ENCODE measurements at regions not wholly inside any gene's neighbourhood (a gene's known extent, or its start where the extent isn't known, plus 50 kb on each side); places are given as distances from the start of the nearest gene placed in this dataset.

DNA sequence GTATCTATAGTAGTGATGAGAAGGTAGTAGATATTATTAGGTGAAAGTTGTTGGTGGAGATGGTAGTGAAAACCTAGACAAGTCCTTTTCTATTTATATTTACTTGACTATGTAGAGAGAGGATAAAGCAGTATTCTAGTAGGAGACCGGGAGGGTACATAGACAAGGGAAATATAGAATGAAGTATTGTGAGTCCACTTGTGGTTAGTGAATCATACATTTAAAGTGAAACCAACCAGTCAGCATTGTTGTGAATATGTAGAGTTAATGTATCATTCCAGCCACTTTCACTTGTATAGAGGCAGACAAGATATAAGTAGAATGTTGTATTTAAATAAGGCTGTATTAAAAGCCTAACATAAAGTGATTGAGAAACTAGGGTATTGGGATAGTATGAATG is 1711.3 kb upstream of the ACO1 start:
- DNase-seq (ENCODE audit: low read depth in 2 of 3, low spot score in 1 of 3): no peak

DNA sequence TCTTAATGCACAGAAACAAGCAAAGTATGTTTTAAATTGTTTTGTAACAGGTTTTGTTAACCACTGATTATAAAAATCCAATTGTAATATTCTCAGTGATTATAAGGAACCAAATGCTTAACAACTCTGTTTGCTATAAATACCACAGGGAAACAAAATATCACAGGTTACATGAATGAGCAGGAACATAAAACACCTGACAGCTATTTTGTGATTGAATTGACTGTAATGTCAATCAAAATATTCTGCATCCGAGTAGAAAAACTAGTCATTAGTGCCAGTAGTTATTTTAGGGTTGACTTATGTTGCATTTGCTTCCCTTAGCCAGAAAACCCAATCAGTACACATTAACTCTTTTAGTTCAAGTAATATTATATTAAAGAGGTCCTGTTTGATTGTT is 1707.8 kb upstream of the ACO1 start:
- no peak for DNase-seq (ENCODE audit: low read depth in 2 of 3, low spot score in 1 of 3)

DNA sequence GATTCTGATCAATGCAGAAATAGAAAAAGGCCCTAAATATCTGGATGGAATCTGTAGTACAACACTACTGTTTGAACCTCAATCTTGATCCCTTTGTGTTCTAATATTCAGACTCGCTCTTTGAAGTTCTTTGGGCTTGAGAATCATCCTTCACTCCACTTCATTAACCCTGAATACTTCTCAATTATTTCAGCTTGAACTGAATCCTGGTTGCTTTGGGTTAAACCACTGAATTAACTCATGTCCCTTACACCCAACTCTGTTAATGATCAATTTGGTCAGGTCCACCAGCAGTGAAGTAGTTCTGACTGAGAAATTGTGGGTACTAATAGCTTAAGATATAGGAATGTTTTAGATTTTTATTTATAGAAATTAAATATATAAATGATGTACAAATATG is 1707.2 kb upstream of the ACO1 start:
- DNase-seq (ENCODE audit: low read depth in 2 of 3, low spot score in 1 of 3): no peak

DNA sequence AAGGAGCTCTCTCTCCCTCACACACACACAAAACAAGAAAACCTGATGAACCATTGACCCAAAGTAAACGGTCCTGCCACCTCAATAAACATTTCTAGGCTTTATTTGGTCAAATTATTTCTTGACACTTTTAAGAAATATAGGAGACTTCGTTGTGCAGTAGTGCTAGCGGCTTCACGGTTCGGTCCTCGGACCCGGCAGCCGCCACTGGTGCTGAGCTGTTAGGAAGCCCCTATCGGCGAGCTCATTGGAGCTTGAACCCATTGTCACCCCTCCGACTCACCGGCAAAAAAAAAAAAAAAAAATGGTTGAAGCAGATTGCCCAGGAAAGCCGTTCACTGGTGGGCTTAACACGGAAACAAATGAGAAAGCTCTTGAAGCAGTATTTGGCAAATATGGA is 1695.6 kb upstream of the ACO1 start:
- DNase-seq (ENCODE audit: low read depth in 2 of 3, low spot score in 1 of 3): no peak

DNA sequence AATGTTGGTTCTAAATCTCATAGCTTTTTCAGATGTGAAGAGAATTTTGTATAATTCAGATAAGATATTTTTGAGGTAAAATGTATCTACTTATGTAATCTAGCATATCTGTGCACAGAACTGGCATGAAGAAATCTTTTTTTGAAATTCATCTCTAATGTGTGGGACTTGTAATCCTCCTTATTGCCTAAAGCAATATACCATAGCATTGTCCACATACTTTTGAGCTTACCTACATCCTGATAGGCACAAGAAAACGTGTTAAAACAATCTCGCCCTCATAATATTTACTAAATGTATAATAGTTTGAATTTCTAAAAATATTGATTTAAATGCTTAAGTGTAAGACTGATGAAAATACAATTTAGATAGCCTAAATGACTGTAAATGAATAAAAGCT is 1686.5 kb upstream of the ACO1 start:
- DNase-seq (ENCODE audit: low read depth in 2 of 3, low spot score in 1 of 3): no peak

DNA sequence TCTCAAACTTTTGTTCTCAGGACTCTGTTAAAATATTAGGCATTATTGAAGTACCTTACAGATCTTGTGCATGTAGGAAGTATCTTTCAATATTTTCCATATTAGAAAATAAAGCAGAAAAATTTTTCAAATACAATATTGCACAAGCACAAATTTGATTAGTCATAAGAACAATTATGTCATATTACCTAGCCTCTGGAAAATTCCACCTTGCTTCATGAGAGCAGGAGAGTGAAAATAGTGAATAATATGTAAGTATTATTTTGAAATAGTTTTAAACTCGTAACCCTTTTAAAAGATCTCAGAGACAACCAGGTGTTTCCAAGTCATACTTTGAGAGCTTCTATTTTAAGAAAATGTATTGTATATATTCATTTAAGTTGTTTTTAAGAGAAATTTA is 1672.9 kb upstream of the ACO1 start:
- DNase-seq (ENCODE audit: low read depth in 2 of 3, low spot score in 1 of 3): no peak

DNA sequence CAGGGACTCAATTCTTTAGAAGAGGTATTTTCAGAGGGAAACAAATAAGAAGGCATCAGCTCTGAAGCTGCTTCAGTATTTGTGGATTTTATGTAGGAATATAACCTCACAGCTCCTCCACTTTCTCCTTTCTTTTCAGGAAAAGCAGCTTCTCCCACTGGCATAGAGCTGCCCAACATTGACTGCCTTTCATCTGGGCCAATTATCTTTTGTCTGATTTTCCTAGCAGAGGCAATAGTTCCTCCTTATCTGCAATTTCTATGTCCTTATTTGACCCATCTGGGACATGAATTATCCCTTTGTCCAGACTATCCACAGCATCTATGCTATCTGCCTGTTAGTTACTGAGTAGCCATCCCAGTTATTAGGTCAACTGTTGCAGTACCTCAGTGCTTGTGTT is 1671.2 kb upstream of the ACO1 start:
- DNase-seq (ENCODE audit: low read depth in 2 of 3, low spot score in 1 of 3): no peak

DNA sequence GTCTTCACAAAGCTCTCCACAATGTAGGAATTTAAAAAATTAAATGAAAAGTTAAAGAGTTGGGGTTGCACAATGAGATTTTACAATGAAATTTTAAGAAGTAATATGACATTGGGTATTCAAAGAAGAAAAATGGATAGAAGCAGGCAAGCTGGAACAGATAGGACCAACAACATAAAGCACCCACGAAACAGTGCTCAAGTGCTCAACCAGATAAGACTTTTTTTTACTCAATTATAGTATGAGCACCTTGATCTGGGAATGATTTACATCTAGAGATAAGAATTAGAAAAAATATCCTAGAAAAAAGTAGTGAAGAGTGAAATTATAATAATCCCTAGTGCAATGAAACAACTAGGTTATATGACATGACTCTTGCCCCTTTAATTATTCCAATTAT is 1670.1 kb upstream of the ACO1 start:
- DNase-seq (ENCODE audit: low read depth in 2 of 3, low spot score in 1 of 3): no peak

DNA sequence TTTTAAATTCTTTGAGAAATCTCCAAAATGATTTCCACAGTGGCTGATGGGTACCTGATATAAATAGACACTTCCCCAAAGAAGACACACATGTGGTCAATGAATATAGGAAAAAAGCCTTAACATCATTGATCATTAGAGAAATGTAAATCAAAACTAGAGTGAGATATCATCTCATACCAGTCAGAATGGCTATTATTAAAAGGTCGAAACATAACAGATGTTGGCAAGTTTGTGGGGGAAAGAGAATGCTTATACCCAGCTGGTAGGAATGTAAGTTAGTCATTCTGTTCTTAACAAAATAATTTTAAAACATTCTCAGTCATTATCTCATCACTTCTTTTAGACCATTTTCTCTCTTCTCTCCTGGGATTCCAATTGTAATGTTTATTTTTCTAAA is 1666.0 kb upstream of the ACO1 start:
- DNase-seq (ENCODE audit: low read depth in 2 of 3, low spot score in 1 of 3): no peak

DNA sequence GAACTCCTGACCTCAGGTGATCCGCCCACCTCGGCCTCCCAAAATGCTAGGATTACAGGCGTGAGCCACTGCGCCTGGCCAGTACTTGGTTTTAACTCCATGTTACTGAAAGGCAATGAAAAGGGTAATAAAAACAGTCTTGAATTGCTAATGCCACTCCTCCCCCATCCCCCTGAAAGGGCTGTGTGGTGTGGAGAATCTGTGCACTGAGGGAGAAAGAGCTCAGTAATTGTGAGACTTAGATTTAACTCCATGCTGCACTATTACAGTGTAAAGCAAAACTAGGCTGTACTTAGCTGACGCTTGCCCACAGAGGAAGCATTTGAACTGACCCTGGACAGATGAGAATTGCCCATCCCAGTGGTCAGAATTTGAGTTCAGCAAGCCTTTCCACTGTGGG is 1662.4 kb upstream of the ACO1 start:
- no peak for DNase-seq (ENCODE audit: low read depth in 2 of 3, low spot score in 1 of 3)

DNA sequence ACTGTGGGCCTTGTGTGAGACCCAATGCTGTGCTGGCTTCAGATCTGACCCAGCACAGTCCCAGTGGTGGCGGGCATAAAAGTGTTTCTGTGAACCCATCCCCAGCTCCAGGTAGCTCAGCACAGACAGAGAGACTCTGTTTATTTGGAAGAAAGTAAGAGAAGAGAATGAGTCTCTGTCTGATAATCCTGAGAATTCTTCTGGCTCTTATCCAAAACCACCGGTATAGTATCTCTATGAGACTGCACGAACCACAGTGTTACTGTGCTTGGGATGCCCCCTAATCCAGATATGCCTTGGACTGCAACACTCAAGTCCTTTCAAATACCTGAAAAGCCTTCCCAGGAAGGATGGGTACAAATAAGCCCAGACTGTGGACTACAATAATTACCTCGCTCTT is 1660.8 kb upstream of the ACO1 start:
- no peak for DNase-seq (ENCODE audit: low read depth in 2 of 3, low spot score in 1 of 3)

DNA sequence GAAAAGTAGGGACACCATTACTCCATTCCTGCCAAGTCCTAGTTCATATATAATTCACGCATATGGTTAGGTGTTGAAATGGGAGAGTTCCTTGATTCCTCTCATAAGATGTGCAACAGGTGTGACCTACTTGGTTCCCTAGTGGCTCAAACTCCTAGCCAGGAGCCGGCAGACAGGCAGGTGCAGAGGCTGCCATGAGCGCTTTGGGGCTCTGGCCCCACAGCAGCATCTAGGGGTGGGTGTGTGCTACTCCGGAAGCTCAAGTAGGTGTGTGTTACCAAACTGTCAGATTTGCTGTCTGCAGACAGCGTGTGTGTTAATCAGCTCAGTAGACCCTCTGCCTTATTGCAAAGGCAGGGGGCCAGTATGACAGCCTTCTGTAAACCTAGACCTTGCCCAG is 1652.4 kb upstream of the ACO1 start:
- DNase-seq (ENCODE audit: low read depth in 2 of 3, low spot score in 1 of 3): no peak

DNA sequence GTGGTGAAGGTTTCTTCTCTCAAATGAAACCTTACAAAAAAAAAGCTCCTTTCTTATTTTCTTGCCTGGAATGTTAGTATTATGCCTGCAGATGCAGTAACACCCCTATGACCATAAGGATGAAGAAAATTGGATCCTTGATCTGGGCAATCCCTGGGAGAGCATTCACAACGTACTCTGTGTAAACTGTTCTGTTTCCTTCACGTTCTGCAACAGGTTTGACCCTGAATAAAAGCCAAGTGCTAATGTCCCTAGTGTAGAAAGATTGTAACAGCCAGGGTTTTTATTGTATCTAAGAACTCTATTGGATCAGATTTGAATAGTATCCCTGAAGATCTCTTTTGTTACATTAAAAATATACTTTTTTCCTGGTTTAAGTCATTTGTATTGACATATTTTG is 1639.6 kb upstream of the ACO1 start:
- DNase-seq (ENCODE audit: low read depth in 2 of 3, low spot score in 1 of 3): no peak

DNA sequence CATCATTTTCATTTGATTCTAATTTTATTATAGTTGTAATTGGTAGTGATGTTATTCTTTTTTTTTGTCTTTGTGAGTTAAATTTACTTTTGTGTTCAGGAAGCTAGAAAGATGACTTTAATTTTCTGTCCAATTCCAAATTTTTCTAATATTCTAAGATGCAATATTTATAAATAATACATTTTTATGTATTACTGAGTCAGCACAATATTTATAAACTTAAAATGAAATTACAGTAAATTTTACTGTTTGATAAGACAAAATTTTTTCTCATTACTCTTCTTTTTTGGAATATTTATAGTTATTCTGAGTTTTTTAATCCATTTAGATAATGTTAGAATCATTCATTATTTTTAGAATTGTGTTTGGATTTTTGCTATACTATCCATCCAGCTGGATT is 1637.9 kb upstream of the ACO1 start:
- DNase-seq (ENCODE audit: low read depth in 2 of 3, low spot score in 1 of 3): no peak

DNA sequence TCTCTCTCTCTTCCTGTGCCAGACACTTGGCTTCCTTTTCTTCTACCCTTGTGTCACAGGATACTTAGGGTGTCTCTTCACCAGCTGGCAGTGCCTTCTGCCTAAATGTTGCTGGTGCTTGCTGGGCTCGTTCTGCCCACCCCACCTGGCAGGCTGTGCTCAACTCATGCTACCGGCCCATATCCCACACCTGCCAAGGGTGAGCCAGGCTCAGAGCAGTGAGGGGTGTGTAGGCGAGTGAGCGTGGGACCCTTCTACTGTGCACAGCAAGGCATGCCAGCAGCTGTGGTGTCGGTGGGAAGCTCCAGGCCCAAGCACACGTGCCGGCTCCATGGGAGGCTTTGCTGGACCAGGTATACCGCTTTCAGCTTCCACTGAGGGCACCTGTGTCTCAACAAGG is 1626.7 kb upstream of the ACO1 start:
- no peak for DNase-seq (ENCODE audit: low read depth in 2 of 3, low spot score in 1 of 3)

DNA sequence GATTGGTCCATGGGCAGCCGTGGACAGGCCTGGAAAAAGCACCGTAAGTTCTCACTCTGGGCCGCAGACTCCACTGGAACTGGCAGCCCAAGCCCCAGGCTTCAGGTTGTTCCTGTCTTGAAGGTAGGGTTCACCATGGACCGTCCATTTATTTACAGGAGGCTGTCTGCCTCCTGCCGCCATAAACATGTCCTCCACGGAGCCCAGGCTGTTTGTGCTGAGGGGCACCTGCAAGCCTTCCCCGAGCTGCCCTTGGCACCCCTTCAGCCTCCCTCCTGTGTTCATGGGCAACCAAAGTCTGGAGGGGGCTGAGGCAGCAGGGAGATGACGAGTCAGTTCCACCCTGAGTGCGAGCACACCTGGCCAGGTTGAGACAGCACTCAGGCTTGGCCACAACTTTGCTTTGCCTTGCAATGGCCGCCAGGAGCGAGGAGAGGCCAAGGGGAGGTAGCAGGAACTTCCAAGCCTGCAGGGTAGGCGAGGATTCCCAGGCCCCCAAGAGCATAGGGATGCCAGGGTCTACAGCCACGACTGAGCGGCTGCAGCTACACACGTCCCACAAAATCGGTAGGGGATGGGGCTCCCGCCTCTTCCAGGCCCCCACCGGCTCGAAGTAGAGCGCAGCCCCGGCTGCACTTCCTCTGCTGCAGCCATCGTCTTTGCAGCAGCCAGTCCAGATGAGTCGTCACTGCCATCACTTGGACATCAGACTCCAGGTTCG is 1625.6 kb upstream of the ACO1 start:
- DNase-seq (ENCODE audit: low read depth in 2 of 3, low spot score in 1 of 3): no peak

DNA sequence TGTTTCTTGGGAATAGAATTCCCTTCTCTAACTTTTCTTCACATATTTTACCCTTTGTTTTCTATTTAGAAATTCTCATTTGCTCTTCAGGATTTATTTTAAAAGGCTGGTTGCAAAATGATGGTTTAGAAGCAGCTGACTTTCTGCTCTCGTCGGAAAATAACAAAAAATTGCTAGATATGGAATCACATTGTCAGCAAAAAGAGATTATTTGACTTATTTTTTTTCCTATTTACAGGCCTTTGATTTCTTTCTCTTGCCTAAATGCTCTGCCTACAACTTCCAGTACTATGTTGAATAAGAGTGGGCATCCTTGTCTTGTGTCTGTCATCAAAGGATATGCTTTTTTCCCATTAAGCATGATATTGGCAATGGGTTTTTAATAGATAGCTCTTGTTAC is 1619.1 kb upstream of the ACO1 start:
- no peak for DNase-seq (ENCODE audit: low read depth in 2 of 3, low spot score in 1 of 3)

DNA sequence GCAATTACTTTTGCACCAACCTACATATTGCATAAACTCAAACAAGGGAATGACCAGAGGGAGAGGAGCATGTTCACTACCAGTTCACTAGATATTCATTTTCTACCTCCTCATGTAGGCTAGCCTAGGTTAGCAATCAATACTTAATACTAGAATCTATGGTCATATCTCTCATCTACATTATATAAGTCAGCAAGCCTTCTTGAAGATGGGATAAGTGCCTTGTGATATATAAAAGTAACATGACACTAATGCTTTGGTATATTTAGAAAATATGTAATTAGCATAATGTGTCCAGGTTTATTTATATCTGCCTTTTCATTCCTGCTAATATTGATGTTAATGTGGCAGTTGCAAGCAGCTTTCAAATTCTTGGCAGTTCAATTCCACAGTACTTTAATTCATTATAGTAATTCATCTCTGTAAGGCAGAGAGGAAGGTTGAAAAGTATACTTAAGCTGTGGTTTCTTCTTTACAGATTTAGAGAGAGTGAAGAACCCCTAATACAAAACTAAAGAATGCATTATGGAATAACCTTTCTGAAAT is 1613.2 kb upstream of the ACO1 start:
- DNase-seq (ENCODE audit: low read depth in 2 of 3, low spot score in 1 of 3): no peak

DNA sequence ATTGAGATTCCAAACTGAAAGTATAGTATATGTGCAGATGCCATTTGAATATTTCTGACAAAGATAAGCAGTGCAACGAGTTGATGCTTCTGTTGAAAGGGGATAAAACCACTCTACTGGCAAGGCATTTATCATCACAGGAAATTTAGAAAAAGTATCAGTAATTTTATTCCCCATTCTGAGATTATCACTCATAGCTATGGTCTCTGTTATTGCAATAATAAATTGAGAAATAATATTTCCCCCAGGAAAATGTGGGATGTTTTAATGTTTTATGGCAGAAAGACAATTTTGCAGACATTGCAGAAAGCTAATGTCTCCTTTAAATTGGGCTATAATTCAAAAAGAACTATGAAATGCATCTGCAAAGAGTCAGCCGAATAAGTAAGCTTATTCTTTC is 1612.7 kb upstream of the ACO1 start:
- DNase-seq (ENCODE audit: low read depth in 2 of 3, low spot score in 1 of 3): no peak

DNA sequence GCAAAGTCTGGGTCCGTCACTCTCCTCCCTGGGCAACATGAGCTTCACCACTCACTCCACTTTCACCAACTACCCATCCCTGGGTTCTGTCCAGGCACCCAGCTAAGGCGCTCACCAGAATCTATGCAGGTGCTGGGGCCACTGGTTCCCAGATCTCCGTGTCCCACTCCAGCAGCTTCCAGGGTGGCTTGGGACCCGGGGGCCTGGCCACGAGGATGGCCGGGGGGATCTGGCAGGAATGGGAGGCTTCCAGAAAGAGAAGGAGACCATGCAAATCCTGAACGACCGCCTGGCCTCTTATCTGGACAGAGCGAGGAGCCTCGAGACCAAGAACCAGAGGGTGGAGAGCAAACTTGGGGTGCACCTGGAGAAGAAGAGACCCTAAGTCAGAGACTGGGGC is 1611.0 kb upstream of the ACO1 start:
- DNase-seq (ENCODE audit: low read depth in 2 of 3, low spot score in 1 of 3): no peak

DNA sequence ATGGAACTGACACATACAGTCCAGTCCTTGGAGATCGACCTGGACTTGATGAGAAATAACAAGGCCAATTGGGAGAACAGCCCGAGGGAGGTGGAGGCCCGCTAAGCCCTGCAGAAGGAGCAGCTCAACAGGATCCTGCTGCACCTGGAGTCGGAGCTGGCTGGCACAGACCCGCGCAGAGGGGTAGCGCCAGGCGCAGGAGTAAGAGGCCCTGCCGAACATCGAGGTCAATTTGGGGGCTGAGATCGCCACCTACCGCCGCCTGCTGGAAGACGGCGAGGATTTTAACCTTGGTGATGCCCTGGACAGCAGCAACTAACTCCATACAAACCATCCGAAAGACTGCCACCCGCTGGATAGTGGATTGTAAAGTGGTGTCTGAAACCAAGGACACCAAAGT is 1610.1 kb upstream of the ACO1 start:
- DNase-seq (ENCODE audit: low read depth in 2 of 3, low spot score in 1 of 3): no peak

DNA sequence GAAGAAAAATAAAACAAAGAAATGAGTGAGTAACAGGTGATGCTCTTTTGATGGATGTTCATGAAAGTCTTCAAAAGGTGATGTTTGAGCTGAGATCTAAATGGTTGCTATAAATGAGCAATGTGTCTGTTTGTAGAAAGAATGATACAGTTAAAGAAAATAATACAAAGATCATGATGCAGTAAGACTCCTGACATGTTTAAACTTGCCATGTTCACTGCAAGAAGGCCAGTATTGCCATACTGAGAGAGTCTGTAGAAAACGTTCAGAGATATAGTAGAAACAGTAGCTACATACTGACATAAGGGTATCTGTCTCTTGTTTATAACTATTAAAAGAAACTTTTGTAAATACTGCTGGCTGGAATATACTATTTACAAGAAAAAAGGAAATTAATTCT is 1609.2 kb upstream of the ACO1 start:
- DNase-seq (ENCODE audit: low read depth in 2 of 3, low spot score in 1 of 3): no peak

DNA sequence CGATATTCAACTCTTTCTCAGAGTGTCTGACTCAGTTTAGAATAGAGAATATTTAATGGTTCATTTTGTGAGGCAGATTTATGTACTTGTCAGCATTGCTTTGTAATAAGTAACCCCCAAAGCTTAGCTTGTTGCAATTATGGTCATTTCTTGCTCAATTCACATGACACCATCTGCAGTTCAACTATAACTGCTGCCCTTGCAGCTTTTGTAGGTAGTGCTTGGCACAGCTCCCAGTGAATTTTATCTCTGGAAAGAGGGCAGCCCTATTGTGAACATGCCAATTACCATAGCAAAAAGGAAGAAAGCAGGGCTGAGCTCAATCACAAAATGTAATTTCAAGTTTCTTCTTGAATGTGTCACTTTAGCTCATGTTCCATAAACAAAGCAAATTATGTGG is 1587.7 kb upstream of the ACO1 start:
- DNase-seq (ENCODE audit: low read depth in 2 of 3, low spot score in 1 of 3): no peak
